ENCODE measurements at regions not wholly inside any gene's neighbourhood (a gene's known extent, or its start where the extent isn't known, plus 50 kb on each side); places are given as distances from the start of the nearest gene placed in this dataset.
A peak's percentile ranks its signal among the peaks of the same experiment; 100 is the strongest.

- Histone ChIP-seq H3K23me2 (ENCODE audit: low read depth, low read length) (no peaks in the 10 kb centered on the region), H2AFZ (ENCODE audit: low read length) (no peak overlapping the region), H3K4me3 (ENCODE audit: extremely low read depth in 1 of 4, insufficient read depth in 2 of 4, low read depth in 3 of 4, low read length in 4 of 4) (peak overlapping the region in 1 of 4 experiments; percentile 44; a peak in 1 of 8 replicates), H3K36me3 (ENCODE audit: control insufficient read depth in 2 of 4, insufficient read depth in 4 of 4, low read length in 3 of 4) (no peaks in the 10 kb centered on the region), H3K56ac (replicated peaks; ENCODE audit: insufficient read length, low read depth, low read length) (no peak overlapping the region), H4K8ac (ENCODE audit: extremely low read depth, insufficient read depth, low read length) (no peak overlapping the region), H2BK20ac (ENCODE audit: low read length) (no peak overlapping the region), H3K79me1 (ENCODE audit: low read depth, low read length) (no peaks in the 10 kb centered on the region), H3K79me2 (ENCODE audit: control insufficient read depth in 1 of 2, insufficient read depth in 2 of 2, low read length in 2 of 2) (no peaks in the 10 kb centered on the region), H3K27me3 (replicated peaks in 1 of 4; ENCODE audit: control insufficient read depth in 3 of 4, extremely low read depth in 1 of 4, insufficient read depth in 3 of 4, low read length in 3 of 4) (no peaks in the 10 kb centered on the region), H2BK5ac (ENCODE audit: low read depth, low read length) (no peak overlapping the region), H3K4me2 (ENCODE audit: insufficient read depth in 1 of 2, low read depth in 2 of 2, low read length in 2 of 2) (peak overlapping the region; percentile 9 to 77; a peak in 2 of 4 replicates), H2BK120ac (replicated peaks; ENCODE audit: low read depth, low read length) (no peak overlapping the region), H3K27ac (ENCODE audit: low read depth, low read length) (no peak overlapping the region), H2BK15ac (ENCODE audit: low read length) (no peak overlapping the region), H3K14ac (ENCODE audit: insufficient read length) (no peak overlapping the region), H3K9me3 (ENCODE audit: insufficient read depth in 2 of 2, low read depth in 1 of 2, low read length in 1 of 2) (no peaks in the 10 kb centered on the region; a peak in 1 of 4 replicates), H3K4me1 (replicated peaks in 1 of 4; ENCODE audit: control insufficient read depth in 3 of 4, insufficient read depth in 4 of 4, low read length in 3 of 4) (peaks cover 0 to 7% (median 0%) of the 10 kb centered on the region in 4 experiments; a peak in 1 of 7 replicates), H2AK5ac (ENCODE audit: low read depth, low read length) (no peak overlapping the region), H3K18ac (ENCODE audit: extremely low read depth, low read length) (no peak overlapping the region), H4K5ac (ENCODE audit: insufficient read length, low read depth, low read length) (no peak overlapping the region), H3K4ac (replicated peaks; ENCODE audit: insufficient read length, low read depth, low read length) (no peak overlapping the region), H4K20me1 (replicated peaks in 1 of 2; ENCODE audit: control insufficient read depth in 1 of 2, insufficient read depth in 2 of 2, low read length in 2 of 2) (no peaks in the 10 kb centered on the region), H3K9ac (replicated peaks in 1 of 4; ENCODE audit: extremely low read depth in 1 of 4, low read depth in 3 of 4, low read length in 3 of 4) (no peak overlapping the region), H3K23ac (ENCODE audit: insufficient read length) (no peak overlapping the region), H4K91ac (replicated peaks; ENCODE audit: insufficient read length, low read length) (no peak overlapping the region), H2BK12ac (ENCODE audit: low read depth, low read length) (no peak overlapping the region)
- ChIA-PET POLR2A (ENCODE audit: partially characterized antibody) (interaction anchor here (0.8 to 0.9 kb wide), 2 partner anchors 45 to 320 kb away, joined by 3 to 4 read pairs; no protein-coding TSS in a partner anchor), CTCF (ENCODE audit: partially characterized antibody) (interaction anchor here (0.7 kb wide), 1 partner anchor 172 kb away, joined by 3 read pairs; no protein-coding TSS in a partner anchor)
- DNase-seq (ENCODE audit: low read depth in 1 of 2, low spot score in 2 of 2), result no peak
- FAIRE-seq, result no peak
- WGBS, 2 experiments (ENCODE audit: extremely low coverage in 1 of 2, insufficient coverage in 1 of 2, insufficient read length in 1 of 2, insufficient replicate concordance in 2 of 2, low coverage in 1 of 2, low lambda C conversion rate in 2 of 2, missing lambda C conversion rate in 1 of 2), result 76% methylated on average over 3 of the region's 3 CpGs; no CpG with 5 or more reads in 1 of the 2 experiments
- TF ChIP-seq BRCA1 (IDR thresholded peaks at IDR 0.05; ENCODE audit: low read depth, low read length) (no peak), POU5F1 (IDR thresholded peaks at IDR 0.05; ENCODE audit: low read depth, low read length) (no peak), GTF2F1 (IDR thresholded peaks at IDR 0.05; ENCODE audit: borderline replicate concordance, low read depth, low read length) (no peak), FOSL1 (IDR thresholded peaks at IDR 0.05; ENCODE audit: insufficient read depth, low read depth, low read length) (no peak), TAF7 (optimal IDR thresholded peaks at IDR 0.05; ENCODE audit: borderline replicate concordance, low read depth, low read length) (no peak), RXRA (IDR thresholded peaks at IDR 0.05; ENCODE audit: insufficient read depth, low read depth, low read length) (no peak), SUZ12 (IDR thresholded peaks at IDR 0.05; ENCODE audit: low read length) (no peak), CEBPB (IDR thresholded peaks at IDR 0.05; ENCODE audit: low read depth, low read length) (no peak), CBX8 (IDR thresholded peaks at IDR 0.05; ENCODE audit: borderline replicate concordance, low read depth, low read length) (no peak), ZNF274 (IDR thresholded peaks at IDR 0.05; ENCODE audit: borderline replicate concordance, extremely low read depth, low read length) (no peak), SRF (IDR thresholded peaks at IDR 0.05; ENCODE audit: low read depth, low read length) (no peak)
Observed at GRCh38 chr13:106212386-106213010, 323.0 kb downstream of the EFNB2 start.
